AG10803 (cell line): ENCODE measurements at regions not wholly inside any gene's neighbourhood (a gene's known extent, or its start where the extent isn't known, plus 50 kb on each side); places are given as distances from the start of the nearest gene placed in this dataset.

Experiments
- DNase-seq: peaks from one replicate; pipeline ENCODE4 v3.0.0; 2010; ENCODE audit warnings: low read depth
- H3K4me3 ChIP-seq: 2 replicates; pipeline ENCODE4 v1.5.1; 2011; ENCODE audit warnings: mild to moderate bottlenecking, low read length, control low read depth
- TF ChIP-seq, protein P1 (sequence below): conservative IDR thresholded peaks from 2 replicates; pipeline ENCODE4 v1.5.1; 2011; ENCODE audit warnings: mild to moderate bottlenecking, low read length, control low read depth, inconsistent platforms

DNA sequence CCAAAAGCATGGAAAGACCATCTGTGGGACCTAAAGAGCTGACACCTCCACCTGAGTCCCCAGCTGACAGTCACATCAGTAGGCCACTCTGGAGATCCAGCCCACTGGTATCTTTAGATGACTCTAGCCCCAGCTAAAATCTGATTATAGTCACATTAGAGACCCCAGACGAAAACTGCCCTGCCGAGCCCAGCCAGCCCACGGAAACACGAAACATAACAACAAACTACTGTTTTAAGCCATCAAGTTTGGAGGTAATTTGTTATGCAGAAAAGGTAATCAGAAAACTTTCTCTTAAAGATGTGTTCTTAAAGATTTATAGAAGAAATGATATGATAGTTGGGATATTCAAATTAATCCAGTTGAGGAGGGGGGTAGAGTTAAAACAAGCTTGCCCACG lies 175.7 kb downstream of the DHX15 start:
- TF ChIP-seq, protein P1, sequence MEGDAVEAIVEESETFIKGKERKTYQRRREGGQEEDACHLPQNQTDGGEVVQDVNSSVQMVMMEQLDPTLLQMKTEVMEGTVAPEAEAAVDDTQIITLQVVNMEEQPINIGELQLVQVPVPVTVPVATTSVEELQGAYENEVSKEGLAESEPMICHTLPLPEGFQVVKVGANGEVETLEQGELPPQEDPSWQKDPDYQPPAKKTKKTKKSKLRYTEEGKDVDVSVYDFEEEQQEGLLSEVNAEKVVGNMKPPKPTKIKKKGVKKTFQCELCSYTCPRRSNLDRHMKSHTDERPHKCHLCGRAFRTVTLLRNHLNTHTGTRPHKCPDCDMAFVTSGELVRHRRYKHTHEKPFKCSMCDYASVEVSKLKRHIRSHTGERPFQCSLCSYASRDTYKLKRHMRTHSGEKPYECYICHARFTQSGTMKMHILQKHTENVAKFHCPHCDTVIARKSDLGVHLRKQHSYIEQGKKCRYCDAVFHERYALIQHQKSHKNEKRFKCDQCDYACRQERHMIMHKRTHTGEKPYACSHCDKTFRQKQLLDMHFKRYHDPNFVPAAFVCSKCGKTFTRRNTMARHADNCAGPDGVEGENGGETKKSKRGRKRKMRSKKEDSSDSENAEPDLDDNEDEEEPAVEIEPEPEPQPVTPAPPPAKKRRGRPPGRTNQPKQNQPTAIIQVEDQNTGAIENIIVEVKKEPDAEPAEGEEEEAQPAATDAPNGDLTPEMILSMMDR = no peak
- H3K4me3 ChIP-seq = no peak overlapping the region
- DNase-seq = no peak

DNA sequence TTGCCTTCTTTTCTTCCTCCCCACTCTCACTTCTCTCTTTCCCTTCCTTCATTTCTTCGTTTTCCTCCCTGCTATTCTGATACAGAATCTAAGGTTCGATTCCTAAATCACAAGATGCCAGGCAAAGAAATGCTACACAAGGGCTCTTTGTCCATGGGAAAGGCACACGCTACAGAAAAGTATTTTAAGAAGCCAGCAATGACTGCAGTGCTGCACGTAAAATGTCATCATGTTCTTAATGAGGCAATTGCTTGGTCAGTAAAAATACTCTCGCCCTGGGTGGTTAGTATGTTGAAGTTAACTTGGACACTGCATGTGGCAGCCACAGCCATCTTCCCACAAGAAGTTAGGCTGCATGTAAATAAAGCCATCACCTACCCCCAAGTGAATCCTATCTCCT lies 178.4 kb downstream of the DHX15 start:
- TF ChIP-seq, protein P1 = no peak
- DNase-seq = no peak
- no peak overlapping the region for H3K4me3 ChIP-seq

DNA sequence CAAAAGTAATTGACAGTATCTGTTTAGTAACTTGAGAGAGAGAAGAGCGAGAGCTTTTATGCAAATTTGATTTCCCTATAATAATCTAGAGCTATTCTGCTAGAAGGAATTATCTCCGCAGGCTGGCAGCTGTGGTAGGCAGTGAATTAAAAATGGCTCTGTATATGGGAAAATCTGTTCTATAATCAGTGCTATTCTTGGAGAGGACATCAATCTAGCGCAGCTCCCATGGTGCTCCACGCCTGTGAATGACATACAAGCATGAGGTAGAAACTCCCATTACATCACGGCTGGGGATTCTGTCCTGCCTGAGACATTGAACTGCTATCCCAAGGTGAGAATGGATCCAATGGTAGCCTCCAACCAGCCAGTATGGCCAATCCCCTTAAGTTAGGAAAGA lies 179.0 kb downstream of the DHX15 start:
- no peak overlapping the region for H3K4me3 ChIP-seq
- TF ChIP-seq, protein P1 = no peak
- DNase-seq = no peak

DNA sequence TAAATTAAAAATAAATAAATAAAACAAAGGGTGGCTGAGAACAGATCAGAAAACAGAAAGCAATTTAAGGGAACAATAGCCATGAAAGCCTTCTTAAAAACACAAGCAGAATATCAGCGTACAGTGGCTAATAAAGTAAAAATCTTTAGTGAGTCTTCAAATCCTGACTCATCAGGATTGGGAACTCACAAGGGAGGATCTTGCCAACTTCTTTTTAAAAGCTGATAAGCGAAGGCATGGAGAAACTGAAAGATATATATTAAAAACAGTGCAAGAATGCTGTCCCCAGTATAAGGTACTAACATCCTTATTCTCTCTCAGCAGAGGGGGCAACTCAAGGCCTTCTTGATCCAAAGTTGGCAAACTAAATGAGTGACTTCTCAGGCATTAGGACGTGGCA lies 180.1 kb downstream of the DHX15 start:
- no peak for DNase-seq
- no peak overlapping the region for H3K4me3 ChIP-seq
- TF ChIP-seq, protein P1 = no peak

GRCh38 chr4:24403265-24403664 lies 181.1 kb downstream of the DHX15 start:
- no peak for DNase-seq
- no peak overlapping the region for H3K4me3 ChIP-seq
- TF ChIP-seq, protein P1 = no peak

GRCh38 chr4:24400537-24400936 lies 183.8 kb downstream of the DHX15 start:
- DNase-seq = no peak
- TF ChIP-seq, protein P1 = no peak
- no peak overlapping the region for H3K4me3 ChIP-seq

- no peak overlapping the region for H3K4me3 ChIP-seq
- no peak for DNase-seq
- TF ChIP-seq, protein P1 = no peak
These were observed 187.4 kb downstream of the DHX15 start for GRCh38 chr4:24396988-24397387.
